ENCODE measurements at regions not wholly inside any gene's neighbourhood (a gene's known extent, or its start where the extent isn't known, plus 50 kb on each side); places are given as distances from the start of the nearest gene placed in this dataset.

- DNase-seq, result no peak
Observed at GRCh38 chrX:109843963-109844751, 111.1 kb upstream of the ACSL4 start.

DNA sequence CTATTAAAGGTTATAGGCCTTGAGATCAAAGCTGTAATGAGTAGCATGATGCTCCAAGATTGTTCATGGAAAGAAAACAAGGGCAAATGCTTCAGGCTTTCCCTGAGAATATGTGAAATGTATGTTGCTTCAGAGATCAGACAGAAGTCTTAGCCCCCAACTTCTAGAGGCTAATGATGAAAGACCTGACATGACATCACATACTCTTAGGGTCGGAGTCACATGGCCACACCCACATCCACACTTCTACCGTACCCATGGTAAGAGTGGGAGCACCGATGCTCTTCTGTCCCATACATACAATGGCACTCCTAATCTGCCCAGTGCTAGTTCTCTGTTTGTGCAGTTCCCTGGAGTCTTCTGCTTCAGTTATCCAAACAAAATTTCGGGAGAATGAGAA is 111.9 kb upstream of the ACSL4 start:
- no peak for DNase-seq

- DNase-seq, result no peak
Observed at GRCh38 chrX:109845996-109846395, 112.9 kb upstream of the ACSL4 start.

DNA sequence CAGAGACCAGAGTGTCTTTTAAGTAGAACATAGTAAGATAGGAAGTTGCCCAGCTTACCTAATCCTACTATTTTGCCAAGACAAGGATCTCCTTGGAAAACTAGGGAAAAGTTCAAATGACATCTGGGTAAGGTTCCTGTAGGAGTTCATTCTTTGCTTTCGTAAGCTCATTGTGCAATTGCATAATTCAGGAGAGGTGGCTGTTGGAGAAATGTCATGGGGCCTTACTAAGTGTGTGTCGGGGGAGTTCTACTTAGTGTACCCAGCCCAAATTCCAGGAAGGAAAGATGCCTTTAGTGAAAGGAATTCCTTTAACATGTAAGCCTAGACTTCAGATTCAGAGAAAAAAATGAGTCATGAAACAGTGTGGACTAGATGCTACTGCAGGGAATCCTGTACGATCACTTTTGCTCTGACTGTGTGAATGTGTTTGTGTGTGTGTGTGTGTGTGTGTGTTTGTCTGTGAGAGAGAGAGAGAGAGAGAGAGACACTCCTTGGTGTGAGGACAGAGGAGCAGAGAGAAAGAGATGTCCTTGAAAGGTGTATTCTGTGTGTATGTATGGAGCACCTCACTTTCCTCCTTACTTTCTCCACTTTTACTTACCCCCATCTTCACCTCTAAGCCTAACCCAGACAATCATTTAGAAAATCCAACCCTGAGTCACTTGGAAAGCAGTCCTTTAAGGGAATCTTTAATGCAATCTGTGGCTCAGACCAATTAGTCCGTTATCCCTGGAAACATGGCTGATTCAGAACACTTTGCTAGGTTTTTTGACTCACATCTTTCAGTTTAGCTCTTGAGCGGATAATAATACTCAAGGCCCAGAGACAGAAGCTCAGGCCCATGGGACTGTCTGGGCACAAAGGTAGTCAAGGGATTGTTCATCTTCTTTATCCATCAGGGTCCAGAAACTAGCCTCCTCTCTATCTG is 114.5 kb upstream of the ACSL4 start:
- DNase-seq, result peak; percentile 95

DNA sequence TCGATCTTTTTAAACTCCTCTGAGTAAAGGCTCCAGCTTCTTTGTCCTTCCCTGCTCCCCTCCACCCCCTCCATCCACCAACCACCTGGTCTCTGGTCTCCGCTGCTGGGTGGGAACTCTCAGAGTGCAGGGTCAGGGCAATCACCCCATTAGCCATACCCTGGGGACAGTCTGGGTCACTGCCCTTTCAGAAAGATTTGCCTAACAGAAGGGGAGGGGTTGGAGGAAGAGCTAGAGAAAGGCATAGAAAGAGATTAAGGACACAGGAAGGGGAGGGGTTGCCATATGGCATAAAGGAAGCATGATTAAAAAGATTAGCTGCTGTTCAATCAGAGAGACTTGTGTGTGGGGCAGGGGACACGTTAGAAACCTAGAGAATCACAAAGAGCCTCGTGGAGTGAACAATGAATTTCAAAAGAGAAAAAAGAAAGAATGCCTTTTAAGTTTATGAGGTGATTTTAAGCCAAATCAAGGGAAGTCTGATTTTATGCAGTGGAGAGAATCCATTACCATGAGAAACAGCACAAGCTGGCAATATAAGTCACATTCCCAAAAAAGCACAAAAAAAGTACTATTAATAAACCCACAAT is 115.5 kb upstream of the ACSL4 start:
- no peak for DNase-seq

- no peak for DNase-seq
Observed at GRCh38 chrX:109854096-109854495, 121.0 kb upstream of the ACSL4 start.

- DNase-seq, result no peak
Observed at GRCh38 chrX:109855501-109855900, 122.4 kb upstream of the ACSL4 start.

- DNase-seq, result peak; percentile 21
Observed at GRCh38 chrX:109856974-109857373, 123.9 kb upstream of the ACSL4 start.

DNA sequence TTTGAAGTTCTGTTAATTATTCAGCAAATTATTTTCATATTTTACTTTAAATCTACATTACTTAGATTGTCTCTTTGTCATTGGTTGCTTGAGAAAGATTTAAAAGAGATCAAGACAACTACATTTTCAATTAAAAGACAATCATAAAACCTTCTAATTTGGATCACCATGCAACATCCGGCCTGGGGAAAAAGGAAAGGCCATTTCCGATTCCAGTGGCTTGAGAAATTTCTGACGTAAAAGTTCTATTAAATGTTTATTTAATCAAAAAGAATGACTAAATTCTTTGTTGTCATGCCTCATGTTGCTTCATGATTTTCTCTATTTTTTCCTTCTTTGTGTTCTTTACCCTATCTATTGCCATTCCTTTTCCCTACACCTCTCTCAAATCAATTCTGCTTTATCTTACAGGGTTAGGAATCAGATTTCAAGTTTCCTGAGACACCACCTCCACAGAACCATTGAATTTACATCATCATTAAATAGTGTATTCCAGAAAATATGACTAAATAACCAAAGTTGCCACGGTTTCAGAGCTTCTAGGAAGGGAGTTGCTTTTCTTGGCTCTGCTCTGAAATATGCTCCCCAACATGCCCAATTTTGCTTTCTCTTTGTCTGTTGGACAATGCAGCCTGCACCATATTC is 124.6 kb upstream of the ACSL4 start:
- DNase-seq, result peak; percentile 23

DNA sequence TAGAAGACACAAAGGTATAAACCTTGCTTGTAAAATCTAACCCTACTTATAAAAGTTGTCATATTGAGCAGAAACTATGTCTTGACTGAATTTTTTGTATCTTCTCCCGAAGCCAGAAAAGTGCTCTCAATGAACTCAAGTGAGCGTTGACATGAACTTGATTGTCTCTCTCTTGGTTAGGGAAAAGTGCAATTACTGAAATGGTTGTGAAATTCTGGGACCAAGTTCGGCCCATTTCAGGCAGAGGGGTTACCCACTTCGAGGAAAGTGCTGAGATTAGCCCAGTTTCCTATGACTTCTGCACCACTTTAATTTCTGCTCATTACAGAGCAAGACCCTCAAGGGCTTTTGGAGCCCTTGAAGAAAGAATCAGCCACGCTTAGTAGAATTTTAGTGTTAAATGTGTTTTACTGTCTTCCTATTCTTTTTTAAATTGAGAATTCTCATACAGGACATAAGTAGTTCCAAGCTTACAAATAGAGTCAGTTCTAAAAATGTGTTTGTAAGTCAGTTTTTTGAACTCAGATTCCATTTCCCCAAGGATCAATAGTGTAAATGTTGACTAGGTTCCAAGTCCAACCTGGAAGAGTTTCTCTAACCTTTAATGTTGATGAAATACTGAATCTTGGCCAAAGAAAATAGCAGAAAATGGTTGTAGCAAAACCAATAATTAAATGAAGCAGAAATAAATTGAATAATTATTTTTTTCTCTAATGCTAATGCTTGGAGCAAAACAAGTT is 125.7 kb upstream of the ACSL4 start:
- DNase-seq, result no peak

- no peak for DNase-seq
Observed at GRCh38 chrX:109859651-109860050, 126.6 kb upstream of the ACSL4 start.

GRCh38 chrX:109862433-109862832 is 129.4 kb upstream of the ACSL4 start:
- no peak for DNase-seq

DNA sequence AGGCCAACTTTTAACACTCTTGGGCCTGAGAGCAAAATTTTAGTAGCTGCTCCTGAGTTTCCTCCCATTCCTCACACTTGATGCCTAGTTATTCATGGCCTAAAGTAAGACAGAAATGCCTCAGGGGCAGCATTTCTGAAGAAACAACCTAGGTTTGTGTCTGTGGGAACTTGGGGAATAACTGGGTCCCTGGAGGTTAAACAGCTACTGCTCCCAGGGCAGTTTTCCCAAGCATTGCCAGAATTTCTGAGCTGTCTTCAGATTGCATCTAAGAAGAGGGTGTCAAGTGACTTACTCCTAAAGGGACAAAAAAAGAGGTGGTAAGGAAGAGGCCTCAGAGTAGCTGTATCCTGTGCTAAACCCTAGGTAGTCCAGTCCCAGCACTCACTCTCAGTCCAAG is 130.8 kb upstream of the ACSL4 start:
- no peak for DNase-seq

GRCh38 chrX:109871121-109871888 is 131.6 kb upstream of the TMEM164 start:
- DNase-seq, result no peak

DNA sequence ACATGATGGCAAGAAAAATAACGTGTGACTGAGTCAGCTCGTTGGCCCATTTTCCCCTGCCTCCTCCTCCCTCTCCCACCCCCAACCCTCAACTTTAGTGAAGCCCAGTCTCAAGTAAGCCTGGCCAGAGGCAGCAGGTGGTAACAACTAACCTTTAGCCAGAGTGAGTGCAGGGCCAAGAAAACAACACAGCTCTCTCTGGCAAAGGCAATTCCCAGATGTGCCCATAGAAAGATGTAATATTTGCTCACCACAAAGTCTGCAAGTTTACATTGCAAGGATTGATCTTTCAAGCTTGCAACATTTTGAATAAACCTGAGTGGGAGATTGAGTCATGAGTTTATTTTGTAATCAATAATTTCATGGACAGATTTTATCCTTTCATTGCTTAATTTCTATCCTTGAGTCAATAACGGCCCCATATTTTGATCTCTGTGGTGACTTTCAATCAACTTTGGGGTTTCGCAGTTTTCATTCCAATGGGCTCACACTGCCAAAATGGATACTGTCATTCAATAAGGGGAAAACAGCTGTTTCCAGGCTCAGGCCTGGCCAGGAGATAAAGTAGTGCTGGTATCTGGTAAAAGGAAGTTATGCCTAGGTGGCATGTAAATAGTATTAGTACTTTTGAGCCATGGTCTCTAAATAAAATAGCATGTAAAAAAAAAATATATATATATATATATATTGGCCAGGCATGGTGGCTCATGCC is 130.7 kb upstream of the TMEM164 start:
- peak; percentile 22 for DNase-seq

GRCh38 chrX:109873574-109873973 is 129.3 kb upstream of the TMEM164 start:
- no peak for DNase-seq

DNA sequence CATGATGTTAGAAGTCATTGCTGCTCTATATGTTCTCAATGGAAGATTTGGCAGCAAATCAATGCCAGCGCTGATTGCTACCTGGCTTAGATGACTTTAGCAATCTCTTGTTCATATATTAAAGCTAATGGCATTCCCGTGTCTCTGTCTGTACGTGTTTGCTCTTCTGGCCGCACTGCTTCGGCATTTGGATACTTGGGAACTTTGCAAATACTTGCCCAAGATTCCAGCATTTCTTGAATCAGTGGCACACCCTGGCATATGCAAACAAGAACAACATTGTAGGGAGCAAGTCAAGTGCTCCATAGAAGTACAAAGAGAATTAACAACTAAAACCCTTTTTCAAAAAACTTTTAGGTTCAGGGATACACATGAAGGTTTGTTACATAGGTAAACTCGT is 128.9 kb upstream of the TMEM164 start:
- no peak for DNase-seq

DNA sequence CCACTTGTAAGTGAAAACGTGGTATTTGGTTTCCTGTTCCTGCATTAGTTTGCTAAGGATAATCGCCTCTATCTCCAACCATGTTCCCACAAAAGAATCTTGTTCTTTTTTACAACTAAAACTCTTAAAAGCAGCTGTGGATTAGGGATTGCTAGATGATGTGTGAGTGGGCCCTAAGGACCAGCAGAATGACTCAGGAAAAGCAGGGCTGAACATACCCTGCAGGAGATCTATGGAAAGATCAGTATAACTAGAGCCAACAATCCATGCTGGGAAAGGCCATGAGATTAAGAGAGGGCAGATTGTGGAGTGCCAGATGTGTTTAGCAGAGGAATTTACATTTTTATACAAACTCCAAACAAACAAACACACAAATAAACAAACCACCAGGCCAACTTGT is 128.4 kb upstream of the TMEM164 start:
- DNase-seq, result no peak

- DNase-seq, result no peak
Observed at GRCh38 chrX:109875831-109876230, 127.1 kb upstream of the TMEM164 start.

DNA sequence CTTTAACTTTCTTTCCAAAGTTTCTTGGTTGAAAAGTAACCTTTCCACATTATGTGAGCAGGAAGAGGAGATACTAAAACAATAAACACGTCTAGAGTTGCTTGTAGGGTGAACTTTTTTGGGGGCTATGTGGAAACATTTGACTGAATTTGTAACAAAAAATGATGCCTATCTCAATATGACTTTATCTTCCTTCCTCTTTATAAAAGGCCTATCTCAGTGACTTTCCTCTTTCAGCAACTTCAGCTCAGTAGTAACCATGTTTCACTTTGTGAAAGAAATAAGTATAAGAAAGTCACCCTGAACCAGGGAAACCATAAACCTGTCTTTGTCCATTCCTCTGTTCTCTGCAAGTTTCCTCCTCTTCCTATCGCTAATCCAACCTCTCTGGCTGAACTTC is 124.7 kb upstream of the TMEM164 start:
- no peak for DNase-seq

GRCh38 chrX:109879991-109880390 is 122.9 kb upstream of the TMEM164 start:
- DNase-seq, result no peak

Measured in fibroblast of skin of right quadriceps (primary cell).